ENCODE measurements at regions not wholly inside any gene's neighbourhood (a gene's known extent, or its start where the extent isn't known, plus 50 kb on each side); places are given as distances from the start of the nearest gene placed in this dataset.

- intact Hi-C loops (cut with DNase I), result no loop called here
- no peaks in the 10 kb centered on the region for H3K4me1 ChIP-seq
- DNase-seq (ENCODE audit: low spot score in 2 of 2), result no peak
- H3K27me3 ChIP-seq, result no peaks in the 10 kb centered on the region
- H3K9me3 ChIP-seq, result no peaks in the 10 kb centered on the region
- no peak overlapping the region for H3K27ac ChIP-seq
- no peak for TF ChIP-seq CTCF (IDR thresholded peaks at IDR 0.05)
- H3K4me3 ChIP-seq, result no peak overlapping the region
- no peaks in the 10 kb centered on the region for H3K36me3 ChIP-seq
Measured at GRCh38 chr3:174417573-174417972, 441.6 kb upstream of the NAALADL2 start.

GRCh38 chr3:174419216-174419615 is 439.9 kb upstream of the NAALADL2 start:
- Histone ChIP-seq H3K27ac (no peak overlapping the region), H3K9me3 (no peaks in the 10 kb centered on the region), H3K4me3 (no peak overlapping the region), H3K27me3 (no peaks in the 10 kb centered on the region), H3K36me3 (no peaks in the 10 kb centered on the region), H3K4me1 (no peaks in the 10 kb centered on the region)
- no peak for DNase-seq (ENCODE audit: low spot score in 2 of 2)
- no peak for TF ChIP-seq CTCF (IDR thresholded peaks at IDR 0.05)
- intact Hi-C loops (cut with DNase I), result no loop called here

- DNase-seq (ENCODE audit: low spot score in 2 of 2), result no peak
- TF ChIP-seq CTCF (IDR thresholded peaks at IDR 0.05), result no peak
- intact Hi-C loops (cut with DNase I), result no loop called here
- no peaks in the 10 kb centered on the region for H3K9me3 ChIP-seq
- H3K4me3 ChIP-seq, result no peak overlapping the region
- H3K36me3 ChIP-seq, result no peaks in the 10 kb centered on the region
- H3K27me3 ChIP-seq, result no peaks in the 10 kb centered on the region
- no peak overlapping the region for H3K27ac ChIP-seq
- H3K4me1 ChIP-seq, result no peaks in the 10 kb centered on the region
Measured at GRCh38 chr3:174423936-174424335, 435.2 kb upstream of the NAALADL2 start.

- H3K4me1 ChIP-seq, result no peaks in the 10 kb centered on the region
- no peaks in the 10 kb centered on the region for H3K27me3 ChIP-seq
- no peak for TF ChIP-seq CTCF (IDR thresholded peaks at IDR 0.05)
- no peaks in the 10 kb centered on the region for H3K9me3 ChIP-seq
- H3K27ac ChIP-seq, result no peak overlapping the region
- no peak overlapping the region for H3K4me3 ChIP-seq
- intact Hi-C loops (cut with DNase I), result no loop called here
- no peaks in the 10 kb centered on the region for H3K36me3 ChIP-seq
- no peak for DNase-seq (ENCODE audit: low spot score in 2 of 2)
Measured at GRCh38 chr3:174424656-174425055, 434.5 kb upstream of the NAALADL2 start.

- H3K36me3 ChIP-seq, result no peaks in the 10 kb centered on the region
- no peak for DNase-seq (ENCODE audit: low spot score in 2 of 2)
- H3K9me3 ChIP-seq, result no peaks in the 10 kb centered on the region
- intact Hi-C loops (cut with DNase I), result no loop called here
- no peak overlapping the region for H3K4me3 ChIP-seq
- H3K4me1 ChIP-seq, result no peaks in the 10 kb centered on the region
- no peak for TF ChIP-seq CTCF (IDR thresholded peaks at IDR 0.05)
- H3K27ac ChIP-seq, result no peak overlapping the region
- no peaks in the 10 kb centered on the region for H3K27me3 ChIP-seq
Measured at GRCh38 chr3:174425422-174425821, 433.7 kb upstream of the NAALADL2 start.

GRCh38 chr3:174430986-174431385 is 428.1 kb upstream of the NAALADL2 start:
- H3K36me3 ChIP-seq, result no peaks in the 10 kb centered on the region
- no peaks in the 10 kb centered on the region for H3K9me3 ChIP-seq
- H3K4me3 ChIP-seq, result no peak overlapping the region
- H3K27ac ChIP-seq, result no peak overlapping the region
- no peak for TF ChIP-seq CTCF (IDR thresholded peaks at IDR 0.05)
- H3K27me3 ChIP-seq, result no peaks in the 10 kb centered on the region
- no peak for DNase-seq (ENCODE audit: low spot score in 2 of 2)
- intact Hi-C loops (cut with DNase I), result no loop called here
- H3K4me1 ChIP-seq, result no peaks in the 10 kb centered on the region
